Lower lobe of right lung (tissue), 2 donors: ENCODE measurements at regions not wholly inside any gene's neighbourhood (a gene's known extent, or its start where the extent isn't known, plus 50 kb on each side); places are given as distances from the start of the nearest gene placed in this dataset.

Experiments
- ATAC-seq, 2 donors: fragments of 200-7000 bp; cut with Tn5 transposase; one replicate each; pipeline ENCODE4 v1.9.1; 2020 to 2022; ENCODE audit warnings: mild to moderate bottlenecking in 2 of 2, moderate library complexity in 2 of 2
- DNase-seq: peaks from one replicate; pipeline ENCODE4 v3.0.0-alpha.2; 2020
- H3K27ac ChIP-seq: fragments of 200-600 bp; one replicate; pipeline ENCODE4 v1.8.0; 2022
- H3K27me3 ChIP-seq: fragments of 200-600 bp; one replicate; pipeline ENCODE4 v1.8.0; 2022; ENCODE audit warnings: low read depth
- H3K36me3 ChIP-seq: fragments of 200-600 bp; one replicate; pipeline ENCODE4 v1.8.0; 2022; ENCODE audit warnings: mild to moderate bottlenecking
- H3K4me1 ChIP-seq: fragments of 200-600 bp; one replicate; pipeline ENCODE4 v1.8.0; 2022
- H3K4me3 ChIP-seq: fragments of 200-600 bp; one replicate; pipeline ENCODE4 v1.8.0; 2022; ENCODE audit warnings: mild to moderate bottlenecking
- H3K9me3 ChIP-seq: fragments of 200-600 bp; one replicate; pipeline ENCODE4 v1.8.0; 2022
- intact Hi-C: fragments of 100-400 bp; cut with DNase I; formaldehyde crosslinking; loops from one replicate; pipeline ENCODE4 v1.11.0; 2022
- TF ChIP-seq, protein P1 (sequence below): fragments of 200-600 bp; IDR thresholded peaks from one replicate; pipeline ENCODE4 v1.8.0; 2022; ENCODE audit warnings: antibody characterized with exemption, mild to moderate bottlenecking
- donor health status: DM: no; HTN: yes; CAD: no; lungs with severe emphysema.

DNA sequence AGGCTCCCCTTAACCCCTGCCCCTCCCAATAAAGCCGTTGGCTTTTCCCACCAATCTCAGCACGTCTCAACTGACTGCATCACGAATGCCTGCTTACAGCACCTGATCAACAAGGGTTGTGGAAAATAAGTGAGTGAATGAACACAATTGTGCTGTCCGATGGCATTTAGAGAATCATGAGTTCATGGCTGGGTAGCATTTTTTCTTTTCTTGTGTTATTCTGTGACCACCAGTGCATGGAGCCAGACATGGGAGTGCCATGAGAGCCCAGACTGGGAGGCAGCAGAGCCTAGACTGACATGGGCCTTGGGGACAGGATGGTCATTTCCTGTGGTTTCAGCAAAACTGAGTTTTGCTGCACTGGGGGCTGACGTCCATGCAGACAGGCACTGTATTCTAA, 254.1 kb upstream of the IGFBP3 start:
- H3K4me3 ChIP-seq, result no peak overlapping the region
- intact Hi-C loops, result no loop called here

DNA sequence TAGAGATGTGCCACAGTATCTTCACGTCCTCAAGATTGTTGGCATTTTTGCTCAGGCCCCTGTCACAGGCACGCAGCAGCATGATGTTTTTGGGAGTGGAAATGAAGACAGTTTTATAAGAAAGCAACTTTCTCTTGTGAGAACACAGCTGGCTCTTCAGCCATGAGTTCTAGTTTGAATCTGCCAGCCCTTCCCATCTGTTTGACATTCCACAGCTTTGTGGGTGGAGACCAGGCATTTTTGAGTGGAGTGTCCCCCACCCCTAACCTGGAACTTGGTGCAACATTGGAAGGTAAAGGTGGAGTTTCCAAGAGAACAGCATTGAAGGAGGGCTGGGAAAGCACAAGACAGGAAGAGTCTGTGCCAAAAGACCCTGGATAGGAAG, 253.1 kb upstream of the IGFBP3 start:
- no peaks in the 10 kb centered on the region for H3K27me3 ChIP-seq
- H3K9me3 ChIP-seq, result no peaks in the 10 kb centered on the region
- ATAC-seq (peak; percentile 47 to 62), DNase-seq (no peak)
- H3K4me3 ChIP-seq, result peak overlapping the region; percentile 8
- H3K27ac ChIP-seq, result peak overlapping the region; percentile 65
- TF ChIP-seq, protein P1, sequence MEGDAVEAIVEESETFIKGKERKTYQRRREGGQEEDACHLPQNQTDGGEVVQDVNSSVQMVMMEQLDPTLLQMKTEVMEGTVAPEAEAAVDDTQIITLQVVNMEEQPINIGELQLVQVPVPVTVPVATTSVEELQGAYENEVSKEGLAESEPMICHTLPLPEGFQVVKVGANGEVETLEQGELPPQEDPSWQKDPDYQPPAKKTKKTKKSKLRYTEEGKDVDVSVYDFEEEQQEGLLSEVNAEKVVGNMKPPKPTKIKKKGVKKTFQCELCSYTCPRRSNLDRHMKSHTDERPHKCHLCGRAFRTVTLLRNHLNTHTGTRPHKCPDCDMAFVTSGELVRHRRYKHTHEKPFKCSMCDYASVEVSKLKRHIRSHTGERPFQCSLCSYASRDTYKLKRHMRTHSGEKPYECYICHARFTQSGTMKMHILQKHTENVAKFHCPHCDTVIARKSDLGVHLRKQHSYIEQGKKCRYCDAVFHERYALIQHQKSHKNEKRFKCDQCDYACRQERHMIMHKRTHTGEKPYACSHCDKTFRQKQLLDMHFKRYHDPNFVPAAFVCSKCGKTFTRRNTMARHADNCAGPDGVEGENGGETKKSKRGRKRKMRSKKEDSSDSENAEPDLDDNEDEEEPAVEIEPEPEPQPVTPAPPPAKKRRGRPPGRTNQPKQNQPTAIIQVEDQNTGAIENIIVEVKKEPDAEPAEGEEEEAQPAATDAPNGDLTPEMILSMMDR, result no peak
- no peaks in the 10 kb centered on the region for H3K36me3 ChIP-seq
- intact Hi-C loops, result no loop called here
- peaks cover 3% of the 10 kb centered on the region for H3K4me1 ChIP-seq

More for the DNA sequence above, 254.1 kb upstream of the IGFBP3 start:
- peaks cover 3% of the 10 kb centered on the region for H3K4me1 ChIP-seq
- TF ChIP-seq, protein P1, result no peak
- ATAC-seq, result no peak
- H3K9me3 ChIP-seq, result no peaks in the 10 kb centered on the region
- no peak overlapping the region for H3K27ac ChIP-seq
- H3K36me3 ChIP-seq, result no peaks in the 10 kb centered on the region
- DNase-seq, result no peak
- H3K27me3 ChIP-seq, result no peaks in the 10 kb centered on the region

DNA sequence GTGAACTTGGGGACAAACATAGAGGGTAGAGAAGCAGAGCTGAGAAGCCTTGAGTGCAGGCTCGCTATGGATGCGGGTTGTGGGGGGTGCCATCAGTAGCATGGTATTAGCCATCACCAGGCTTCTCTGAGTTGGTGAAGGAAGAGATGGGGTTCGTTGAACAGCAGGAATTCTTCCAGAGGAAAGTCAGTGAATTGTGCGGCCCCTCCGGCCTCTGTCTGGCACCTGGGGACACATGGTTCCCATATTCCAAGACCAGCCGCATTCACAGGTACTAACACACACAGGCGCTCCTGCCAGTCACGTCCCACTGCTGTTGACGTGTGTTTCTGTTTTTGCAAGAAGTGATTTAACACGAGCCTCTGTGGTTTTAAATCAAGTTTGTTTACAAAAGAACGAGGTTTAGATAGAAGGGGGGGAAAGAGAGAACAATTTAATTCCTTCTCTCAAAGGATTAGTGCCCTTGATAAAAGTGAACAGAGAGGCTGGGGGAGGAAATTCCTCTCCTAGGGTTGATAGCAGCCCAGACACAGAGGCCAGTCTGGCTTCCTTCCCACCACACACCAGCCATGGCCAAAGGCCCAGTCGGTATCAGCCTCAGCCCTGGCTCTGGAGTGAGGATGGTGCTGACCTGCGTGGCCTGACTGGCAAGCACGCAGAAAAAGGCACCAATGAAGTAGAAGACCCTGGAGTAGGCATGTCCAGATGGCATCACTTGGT, 252.6 kb upstream of the IGFBP3 start:
- Histone ChIP-seq H3K4me1 (peaks cover 3% of the 10 kb centered on the region), H3K9me3 (no peaks in the 10 kb centered on the region), H3K4me3 (no peak overlapping the region), H3K27me3 (no peaks in the 10 kb centered on the region), H3K27ac (peak overlapping the region; percentile 65), H3K36me3 (no peaks in the 10 kb centered on the region)
- intact Hi-C loops, result no loop called here
- peak; percentile 64 to 76 for ATAC-seq
- DNase-seq, result no peak
- TF ChIP-seq, protein P1, result no peak

DNA sequence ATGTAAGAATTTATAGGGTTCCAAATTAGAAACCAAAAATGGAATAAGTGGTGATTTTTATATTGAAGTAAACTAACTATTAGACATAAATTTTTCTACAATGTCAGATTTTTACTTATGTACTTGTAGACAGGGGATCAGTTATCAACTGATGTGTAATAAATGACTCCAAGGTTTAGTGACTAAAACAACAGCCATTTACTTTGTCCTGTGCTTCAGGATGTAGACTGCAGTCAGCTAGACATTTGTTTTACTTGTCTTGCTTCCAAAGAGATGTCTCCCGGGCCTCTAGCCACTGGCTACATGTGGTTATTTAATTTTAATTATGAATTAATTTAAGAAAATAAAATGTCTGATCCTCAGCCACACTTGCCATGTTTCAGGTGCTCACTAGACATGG, 249.7 kb upstream of the IGFBP3 start:
- intact Hi-C loops, result no loop called here

DNA sequence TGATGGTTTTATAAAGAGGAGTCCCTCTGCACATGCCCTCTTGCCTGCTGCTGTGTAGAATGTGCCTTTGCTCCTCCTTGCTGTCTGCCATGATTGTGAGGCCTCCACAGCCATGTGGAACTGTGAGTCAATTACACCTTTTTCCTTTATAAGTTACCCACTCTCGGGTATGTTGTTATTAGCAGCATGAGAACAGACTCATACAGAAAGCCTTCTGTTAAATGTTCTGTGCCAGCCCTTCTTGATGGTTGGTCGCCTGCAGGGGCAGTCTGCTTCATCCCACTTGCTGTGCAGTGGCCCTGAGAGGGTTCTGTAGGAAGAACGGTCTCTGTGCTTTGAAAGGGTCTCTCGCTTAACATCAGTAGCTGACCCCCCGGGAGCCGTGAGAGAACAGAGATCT, 248.9 kb upstream of the IGFBP3 start:
- Histone ChIP-seq H3K27ac (no peak overlapping the region), H3K36me3 (no peaks in the 10 kb centered on the region), H3K27me3 (no peaks in the 10 kb centered on the region), H3K4me1 (peaks cover 3% of the 10 kb centered on the region), H3K9me3 (no peaks in the 10 kb centered on the region), H3K4me3 (no peak overlapping the region)
- DNase-seq (no peak), ATAC-seq (no peak)
- intact Hi-C loops, result no loop called here
- TF ChIP-seq, protein P1, result no peak

More for the DNA sequence above, 249.7 kb upstream of the IGFBP3 start:
- Histone ChIP-seq H3K9me3 (no peaks in the 10 kb centered on the region), H3K27ac (no peak overlapping the region), H3K36me3 (no peaks in the 10 kb centered on the region), H3K4me3 (no peak overlapping the region), H3K4me1 (peaks cover 3% of the 10 kb centered on the region), H3K27me3 (no peaks in the 10 kb centered on the region)
- no peak for DNase-seq
- ATAC-seq, result no peak
- TF ChIP-seq, protein P1, result no peak
